ENCODE measurements at regions not wholly inside any gene's neighbourhood (a gene's known extent, or its start where the extent isn't known, plus 50 kb on each side); places are given as distances from the start of the nearest gene placed in this dataset.

GRCh38 chr1:229058111-229058561, 212.8 kb upstream of the RAB4A start:
- H3K4me1 Mint-ChIP-seq (ENCODE audit: low read depth): no peaks in the 10 kb centered on the region
- no peaks in the 10 kb centered on the region for H3K36me3 Mint-ChIP-seq (ENCODE audit: low read depth)
- peaks cover 45% of the 10 kb centered on the region for H3K9me3 Mint-ChIP-seq
- no peak overlapping the region for H3K27ac Mint-ChIP-seq
- no peak for TF ChIP-seq CTCF (IDR thresholded peaks at IDR 0.05)
- H3K27me3 Mint-ChIP-seq (ENCODE audit: insufficient read depth): peaks cover 2% of the 10 kb centered on the region
- DNase-seq: no peak
- H3K4me3 Mint-ChIP-seq: no peak overlapping the region

- Mint-ChIP-seq H3K27me3 (ENCODE audit: insufficient read depth) (peaks cover 2% of the 10 kb centered on the region), H3K4me1 (ENCODE audit: low read depth) (no peaks in the 10 kb centered on the region), H3K27ac (no peak overlapping the region), H3K9me3 (peaks cover 40% of the 10 kb centered on the region), H3K36me3 (ENCODE audit: low read depth) (no peaks in the 10 kb centered on the region), H3K4me3 (no peak overlapping the region)
- TF ChIP-seq CTCF (IDR thresholded peaks at IDR 0.05): no peak
- no peak for DNase-seq
These were observed 212.2 kb upstream of the RAB4A start for GRCh38 chr1:229058729-229059128.

- Mint-ChIP-seq H3K4me3 (no peak overlapping the region), H3K9me3 (peaks cover 41% of the 10 kb centered on the region), H3K4me1 (ENCODE audit: low read depth) (no peaks in the 10 kb centered on the region), H3K27ac (no peak overlapping the region), H3K27me3 (ENCODE audit: insufficient read depth) (peaks cover 2% of the 10 kb centered on the region), H3K36me3 (ENCODE audit: low read depth) (no peaks in the 10 kb centered on the region)
- TF ChIP-seq CTCF (IDR thresholded peaks at IDR 0.05): no peak
- no peak for DNase-seq
These were observed 211.0 kb upstream of the RAB4A start for GRCh38 chr1:229059671-229060539.

- H3K36me3 Mint-ChIP-seq (ENCODE audit: low read depth): peaks cover 5% of the 10 kb centered on the region; the same call in 1 of the 2 replicates
These were observed 208.8 kb upstream of the RAB4A start for GRCh38 chr1:229062135-229062534.

GRCh38 chr1:229063154-229063773, 207.6 kb upstream of the RAB4A start:
- no peak for DNase-seq
- H3K27ac Mint-ChIP-seq: no peak overlapping the region

More at GRCh38 chr1:229062135-229062534, 208.8 kb upstream of the RAB4A start:
- no peak overlapping the region for H3K27ac Mint-ChIP-seq
- peaks cover 2% of the 10 kb centered on the region for H3K27me3 Mint-ChIP-seq (ENCODE audit: insufficient read depth)
- no peak for TF ChIP-seq CTCF (IDR thresholded peaks at IDR 0.05)
- H3K4me1 Mint-ChIP-seq (ENCODE audit: low read depth): no peaks in the 10 kb centered on the region
- no peak for DNase-seq
- H3K9me3 Mint-ChIP-seq: peaks cover 50% of the 10 kb centered on the region
- no peak overlapping the region for H3K4me3 Mint-ChIP-seq

More at GRCh38 chr1:229063154-229063773, 207.6 kb upstream of the RAB4A start:
- Mint-ChIP-seq H3K36me3 (ENCODE audit: low read depth) (peaks cover 5% of the 10 kb centered on the region; the same call in 1 of the 2 replicates), H3K27me3 (ENCODE audit: insufficient read depth) (peaks cover 2% of the 10 kb centered on the region), H3K4me3 (no peak overlapping the region), H3K9me3 (peaks cover 53% of the 10 kb centered on the region), H3K4me1 (ENCODE audit: low read depth) (no peaks in the 10 kb centered on the region)
- TF ChIP-seq CTCF (IDR thresholded peaks at IDR 0.05): no peak

Measured in HFFc6 (cell line).